ENCODE measurements at regions not wholly inside any gene's neighbourhood (a gene's known extent, or its start where the extent isn't known, plus 50 kb on each side); places are given as distances from the start of the nearest gene placed in this dataset.

GRCh38 chr15:70443486-70444273, 319.7 kb downstream of the UACA start:
- no peak for DNase-seq (ENCODE audit: low read depth)

GRCh38 chr15:70442616-70443321, 320.6 kb downstream of the UACA start:
- DNase-seq (ENCODE audit: low read depth), result no peak

- DNase-seq (ENCODE audit: low read depth), result no peak
These were observed 321.1 kb downstream of the UACA start for GRCh38 chr15:70442211-70442610.

GRCh38 chr15:70440416-70441138, 322.8 kb downstream of the UACA start:
- no peak for DNase-seq (ENCODE audit: low read depth)

GRCh38 chr15:70439880-70440279, 323.5 kb downstream of the UACA start:
- DNase-seq (ENCODE audit: low read depth), result no peak

GRCh38 chr15:70439304-70439877, 324.0 kb downstream of the UACA start:
- DNase-seq (ENCODE audit: low read depth), result no peak

- no peak for DNase-seq (ENCODE audit: low read depth)
These were observed 324.6 kb downstream of the UACA start for GRCh38 chr15:70438776-70439175.

- DNase-seq (ENCODE audit: low read depth), result no peak
These were observed 325.4 kb downstream of the UACA start for GRCh38 chr15:70437882-70438451.

- DNase-seq (ENCODE audit: low read depth), result no peak
These were observed 326.3 kb downstream of the UACA start for GRCh38 chr15:70437089-70437488.

GRCh38 chr15:70436428-70436827, 326.9 kb downstream of the UACA start:
- no peak for DNase-seq (ENCODE audit: low read depth)

- DNase-seq (ENCODE audit: low read depth), result no peak
These were observed 327.5 kb downstream of the UACA start for GRCh38 chr15:70435872-70436271.

- DNase-seq (ENCODE audit: low read depth), result no peak
These were observed 328.0 kb downstream of the UACA start for GRCh38 chr15:70435369-70435768.

- no peak for DNase-seq (ENCODE audit: low read depth)
These were observed 329.6 kb downstream of the UACA start for GRCh38 chr15:70433586-70434324.

GRCh38 chr15:70432924-70433495, 330.3 kb downstream of the UACA start:
- no peak for DNase-seq (ENCODE audit: low read depth)

- no peak for DNase-seq (ENCODE audit: low read depth)
These were observed 331.5 kb downstream of the UACA start for GRCh38 chr15:70431854-70432253.

- peak; percentile 5 for DNase-seq (ENCODE audit: low read depth)
These were observed 332.4 kb upstream of the TLE3 start for GRCh38 chr15:70430069-70430468.

- DNase-seq (ENCODE audit: low read depth), result no peak
These were observed 331.5 kb upstream of the TLE3 start for GRCh38 chr15:70429056-70429722.

- no peak for DNase-seq (ENCODE audit: low read depth)
These were observed 330.6 kb upstream of the TLE3 start for GRCh38 chr15:70428211-70428822.

- no peak for DNase-seq (ENCODE audit: low read depth)
These were observed 329.7 kb upstream of the TLE3 start for GRCh38 chr15:70427167-70428120.
